SK-N-SH treated with all-trans-retinoic acid at 6 μM for 48 hours (cell line): ENCODE measurements at regions not wholly inside any gene's neighbourhood (a gene's known extent, or its start where the extent isn't known, plus 50 kb on each side); places are given as distances from the start of the nearest gene placed in this dataset.

ENCODE experiments used
- ATAC-seq: fragments of 200-7000 bp; cut with Tn5 transposase; 3 replicates; pipeline ENCODE4 v1.9.1; 2020; ENCODE audit warnings: mild to moderate bottlenecking, moderate library complexity
- ARNTL ChIP-seq: fragments of 450-650 bp; formaldehyde crosslinking; IDR thresholded peaks from 2 replicates; pipeline ENCODE4 v1.5.0; 2020; ENCODE audit warnings: low read depth, mild to moderate bottlenecking, moderate library complexity, borderline replicate concordance
- BACH2 ChIP-seq: fragments of 250-450 bp; sonication (Bioruptor Pico); IDR thresholded peaks from 2 replicates; pipeline ENCODE4 v1.9.0; 2021; ENCODE audit warnings: mild to moderate bottlenecking, borderline replicate concordance
- CREB5 ChIP-seq: fragments of 250-450 bp; sonication (Bioruptor Pico); IDR thresholded peaks from 2 replicates; pipeline ENCODE4 v1.5.1; 2020; ENCODE audit warnings: low read depth, mild to moderate bottlenecking, moderate library complexity
- CSDC2 ChIP-seq: fragments of 250-450 bp; sonication (Bioruptor Pico); IDR thresholded peaks from 2 replicates; pipeline ENCODE4 v1.5.0; 2020; ENCODE audit warnings: mild to moderate bottlenecking, moderate library complexity
- CSRNP3 ChIP-seq: fragments of 250-450 bp; sonication (Bioruptor Pico); IDR thresholded peaks from 2 replicates; pipeline ENCODE4 v1.5.1; 2021; ENCODE audit warnings: mild to moderate bottlenecking, moderate library complexity
- GLIS3 ChIP-seq: fragments of 250-450 bp; sonication (Bioruptor Pico); IDR thresholded peaks from 2 replicates; pipeline ENCODE4 v1.5.0; 2020; ENCODE audit warnings: mild to moderate bottlenecking, moderate library complexity
- ISL1 ChIP-seq: fragments of 250-450 bp; sonication (Bioruptor Pico); IDR thresholded peaks from 2 replicates; pipeline ENCODE4 v2.1.2; 2022; ENCODE audit warnings: mild to moderate bottlenecking, moderate library complexity
- OSR1 ChIP-seq: fragments of 250-450 bp; sonication (Bioruptor Pico); IDR thresholded peaks from 2 replicates; pipeline ENCODE4 v1.8.0; 2022; ENCODE audit warnings: moderate library complexity, mild to moderate bottlenecking, inconsistent platforms
- PPARA ChIP-seq: fragments of 250-450 bp; sonication (Bioruptor Pico); IDR thresholded peaks from 2 replicates; pipeline ENCODE4 v1.5.0; 2020; ENCODE audit warnings: mild to moderate bottlenecking, borderline replicate concordance
- RARB ChIP-seq: fragments of 250-450 bp; sonication (Bioruptor Pico); IDR thresholded peaks from 2 replicates; pipeline ENCODE4 v1.8.0; 2021; ENCODE audit warnings: mild to moderate bottlenecking, moderate library complexity
- SNAI2 ChIP-seq: fragments of 250-450 bp; sonication (Bioruptor Pico); IDR thresholded peaks from 2 replicates; pipeline ENCODE4 v1.5.0; 2020; ENCODE audit warnings: mild to moderate bottlenecking, moderate library complexity
- TCF4 ChIP-seq: fragments of 250-450 bp; sonication (Bioruptor Pico); IDR thresholded peaks from 2 replicates; pipeline ENCODE4 v1.8.0; 2021; ENCODE audit warnings: mild to moderate bottlenecking, moderate library complexity, borderline replicate concordance
- TOX ChIP-seq: fragments of 250-450 bp; sonication (Bioruptor Pico); IDR thresholded peaks from 2 replicates; pipeline ENCODE4 v1.8.0; 2021; ENCODE audit warnings: mild to moderate bottlenecking, moderate library complexity, borderline replicate concordance
- TSHZ2 ChIP-seq: fragments of 250-450 bp; sonication (Bioruptor Pico); IDR thresholded peaks from 2 replicates; pipeline ENCODE4 v1.5.0; 2020; ENCODE audit warnings: mild to moderate bottlenecking, moderate library complexity
- ZC3H10 ChIP-seq: fragments of 250-450 bp; sonication (Bioruptor Pico); IDR thresholded peaks from 2 replicates; pipeline ENCODE4 v1.5.1; 2021; ENCODE audit warnings: mild to moderate bottlenecking, moderate library complexity
- ZFP3 ChIP-seq: fragments of 250-450 bp; sonication (Bioruptor Pico); IDR thresholded peaks from 2 replicates; pipeline ENCODE4 v1.5.0; 2020; ENCODE audit warnings: mild to moderate bottlenecking, moderate library complexity
- ZNF565 ChIP-seq: fragments of 450-650 bp; formaldehyde crosslinking; conservative IDR thresholded peaks from 2 replicates; pipeline ENCODE4 v1.5.0; 2020; ENCODE audit warnings: low read depth, mild to moderate bottlenecking, moderate library complexity
- ZNF70 ChIP-seq: fragments of 450-650 bp; formaldehyde crosslinking; IDR thresholded peaks from 2 replicates; pipeline ENCODE4 v1.5.0; 2020; ENCODE audit warnings: mild to moderate bottlenecking, moderate library complexity
- ZNF8 ChIP-seq: fragments of 450-650 bp; formaldehyde crosslinking; IDR thresholded peaks from 2 replicates; pipeline ENCODE4 v1.5.0; 2020; ENCODE audit warnings: mild to moderate bottlenecking, moderate library complexity

- no peak for ATAC-seq
- TF ChIP-seq ZNF565 (CRISPR knock-in tag) (no peak), ISL1 (CRISPR knock-in tag) (no peak), GLIS3 (CRISPR knock-in tag) (no peak), TOX (CRISPR knock-in tag) (no peak), ZNF70 (CRISPR knock-in tag) (no peak), RARB (CRISPR knock-in tag) (no peak), BACH2 (CRISPR knock-in tag) (no peak)
Observed at GRCh38 chr19:30145467-30145866, 203.4 kb downstream of the URI1 start.

GRCh38 chr19:30146346-30146745 lies 204.3 kb downstream of the URI1 start:
- no peak for ATAC-seq
- TF ChIP-seq CREB5 (CRISPR knock-in tag): no peak

GRCh38 chr19:30148039-30148790 lies 206.2 kb downstream of the URI1 start:
- TF ChIP-seq OSR1 (CRISPR knock-in tag): no peak
- no peak for TF ChIP-seq TCF4 (CRISPR knock-in tag)
- no peak for TF ChIP-seq TSHZ2
- no peak for TF ChIP-seq SNAI2 (CRISPR knock-in tag)
- TF ChIP-seq ZNF8 (CRISPR knock-in tag): no peak
- TF ChIP-seq CREB5 (CRISPR knock-in tag): no peak
- TF ChIP-seq, all 23 proteins: peak for 0
- ATAC-seq: no peak

- TF ChIP-seq PPARA (CRISPR knock-in tag) (no peak), ZC3H10 (CRISPR knock-in tag) (no peak), ZNF8 (CRISPR knock-in tag) (no peak), CSDC2 (CRISPR knock-in tag) (no peak), CSRNP3 (CRISPR knock-in tag) (no peak), SNAI2 (CRISPR knock-in tag) (no peak), TOX (CRISPR knock-in tag) (no peak), TCF4 (CRISPR knock-in tag) (no peak), BACH2 (CRISPR knock-in tag) (no peak), RARB (CRISPR knock-in tag) (no peak), ZNF565 (CRISPR knock-in tag) (no peak), ZFP3 (CRISPR knock-in tag) (no peak), OSR1 (CRISPR knock-in tag) (no peak), ARNTL (CRISPR knock-in tag) (no peak), TSHZ2 (no peak)
- no peak for ATAC-seq
Observed at GRCh38 chr19:30148803-30149202, 206.8 kb downstream of the URI1 start.
